Activated CD4-positive, alpha-beta memory T cell treated with anti-CD3 and anti-CD28 coated beads for 36 hours (primary cell): ENCODE measurements at regions not wholly inside any gene's neighbourhood (a gene's known extent, or its start where the extent isn't known, plus 50 kb on each side); places are given as distances from the start of the nearest gene placed in this dataset.

ENCODE experiments used
- CTCF ChIA-PET: fragments of 350-600 bp; sonication (Branson Sonifier 250); formaldehyde crosslinking; loops from one replicate; lab custom pipeline; 2021; ENCODE audit warnings: antibody characterized with exemption, inconsistent platforms; lab: Charles Lee
- POLR2A ChIA-PET: fragments of 350-600 bp; sonication (Branson Sonifier 250); formaldehyde crosslinking; loops from one replicate; lab custom pipeline; 2021; ENCODE audit warnings: antibody characterized with exemption; lab: Charles Lee
- DNase-seq: peaks from one replicate; pipeline ENCODE4 v3.0.0-alpha.2; 2020
- H3K27ac Mint-ChIP-seq: one replicate; pipeline ENCODE4 v1.8.0; 2021; ENCODE audit warnings: mixed read lengths
- H3K27me3 Mint-ChIP-seq: one replicate; pipeline ENCODE4 v1.8.0; 2021; ENCODE audit warnings: mixed read lengths
- H3K36me3 Mint-ChIP-seq: one replicate; pipeline ENCODE4 v1.8.0; 2021; ENCODE audit warnings: mixed read lengths
- H3K4me1 Mint-ChIP-seq: one replicate; pipeline ENCODE4 v1.8.0; 2021; ENCODE audit warnings: low read depth, mixed read lengths
- H3K4me3 Mint-ChIP-seq: one replicate; pipeline ENCODE4 v1.8.0; 2021; ENCODE audit warnings: mild to moderate bottlenecking, mixed read lengths
- H3K9me3 Mint-ChIP-seq: one replicate; pipeline ENCODE4 v1.8.0; 2021; ENCODE audit warnings: mixed read lengths
- intact Hi-C: fragments of 100-400 bp; cut with micrococcal nuclease; formaldehyde crosslinking; loops from one replicate; pipeline ENCODE4 v1.15.1; 2023

- no peak overlapping the region for H3K27ac Mint-ChIP-seq
- ChIA-PET POLR2A (interaction anchor here (0.6 kb wide), 1 partner anchor 57 kb away, joined by 4 read pairs; no protein-coding TSS in a partner anchor), CTCF (interaction anchor here (1.0 to 9.1 kb wide), 4 partner anchors 24 to 301 kb away, joined by 3 to 145 read pairs (median 52); no protein-coding TSS in a partner anchor)
- DNase-seq: no peak
- intact Hi-C loops: loop anchor here (5.0 kb wide), 1 partner anchor 299 kb away; no protein-coding TSS in a partner anchor
- peaks cover 2% of the 10 kb centered on the region for H3K9me3 Mint-ChIP-seq
- H3K4me1 Mint-ChIP-seq: no peaks in the 10 kb centered on the region
- no peaks in the 10 kb centered on the region for H3K36me3 Mint-ChIP-seq
- no peak overlapping the region for H3K4me3 Mint-ChIP-seq
- peaks cover 4% of the 10 kb centered on the region for H3K27me3 Mint-ChIP-seq
Measured at GRCh38 chr4:53932796-53933610, 131.4 kb downstream of the CHIC2 start.

GRCh38 chr4:53931461-53931961 lies 132.9 kb downstream of the CHIC2 start:
- Mint-ChIP-seq H3K9me3 (peaks cover 2% of the 10 kb centered on the region), H3K27me3 (peaks cover 4% of the 10 kb centered on the region), H3K4me3 (no peak overlapping the region), H3K36me3 (no peaks in the 10 kb centered on the region), H3K27ac (no peak overlapping the region), H3K4me1 (no peaks in the 10 kb centered on the region)
- CTCF ChIA-PET: interaction anchor here (0.6 to 9.1 kb wide), 9 partner anchors 11 to 856 kb away, joined by 3 to 145 read pairs (median 7); no protein-coding TSS in a partner anchor
- intact Hi-C loops: loop anchor here (5.0 kb wide), 1 partner anchor 301 kb away; no protein-coding TSS in a partner anchor
- POLR2A ChIA-PET: no interaction called here
- DNase-seq: no peak

GRCh38 chr4:53929955-53930798 lies 134.2 kb downstream of the CHIC2 start:
- Mint-ChIP-seq H3K27ac (no peak overlapping the region), H3K4me3 (no peak overlapping the region), H3K9me3 (peaks cover 2% of the 10 kb centered on the region), H3K4me1 (no peaks in the 10 kb centered on the region), H3K36me3 (no peaks in the 10 kb centered on the region), H3K27me3 (peaks cover 4% of the 10 kb centered on the region)
- peak; percentile 68 for DNase-seq
- intact Hi-C loops: loop anchor here (1.0 to 5.0 kb wide), 4 partner anchors 22 to 302 kb away; no protein-coding TSS in a partner anchor
- ChIA-PET POLR2A (no interaction called here), CTCF (interaction anchor here (0.6 to 9.1 kb wide), 21 partner anchors 8 to 731 kb away, joined by 3 to 145 read pairs (median 5); no protein-coding TSS in a partner anchor)

GRCh38 chr4:53929311-53929710 lies 135.1 kb downstream of the CHIC2 start:
- Mint-ChIP-seq H3K27me3 (peaks cover 4% of the 10 kb centered on the region), H3K9me3 (peaks cover 2% of the 10 kb centered on the region), H3K4me1 (no peaks in the 10 kb centered on the region), H3K27ac (no peak overlapping the region), H3K4me3 (no peak overlapping the region), H3K36me3 (no peaks in the 10 kb centered on the region)
- CTCF ChIA-PET: interaction anchor here (0.7 to 9.1 kb wide), 18 partner anchors 8 to 730 kb away, joined by 3 to 145 read pairs (median 6); no protein-coding TSS in a partner anchor
- POLR2A ChIA-PET: no interaction called here
- intact Hi-C loops: no loop called here
- no peak for DNase-seq

- DNase-seq: no peak
- Mint-ChIP-seq H3K27me3 (peaks cover 4% of the 10 kb centered on the region), H3K27ac (no peak overlapping the region), H3K4me3 (no peak overlapping the region), H3K36me3 (no peaks in the 10 kb centered on the region), H3K4me1 (no peaks in the 10 kb centered on the region), H3K9me3 (no peaks in the 10 kb centered on the region)
- intact Hi-C loops: no loop called here
- ChIA-PET CTCF (interaction anchor here (1.0 to 9.1 kb wide), 4 partner anchors 14 to 306 kb away, joined by 5 to 145 read pairs (median 66); no protein-coding TSS in a partner anchor), POLR2A (no interaction called here)
Measured at GRCh38 chr4:53928825-53929224, 135.6 kb downstream of the CHIC2 start.

GRCh38 chr4:53925050-53925605 lies 139.3 kb downstream of the CHIC2 start:
- Mint-ChIP-seq H3K4me1 (peaks cover 6% of the 10 kb centered on the region), H3K27me3 (peaks cover 2% of the 10 kb centered on the region), H3K36me3 (no peaks in the 10 kb centered on the region), H3K9me3 (no peaks in the 10 kb centered on the region), H3K4me3 (no peak overlapping the region), H3K27ac (no peak overlapping the region)
- DNase-seq: no peak
- CTCF ChIA-PET: interaction anchor here (1.2 to 9.1 kb wide), 3 partner anchors 17 to 309 kb away, joined by 4 to 145 read pairs (median 5); no protein-coding TSS in a partner anchor
- intact Hi-C loops: no loop called here
- POLR2A ChIA-PET: no interaction called here

GRCh38 chr4:53924333-53925049 lies 139.9 kb downstream of the CHIC2 start:
- Mint-ChIP-seq H3K4me3 (no peak overlapping the region), H3K9me3 (no peaks in the 10 kb centered on the region), H3K27ac (no peak overlapping the region), H3K36me3 (no peaks in the 10 kb centered on the region), H3K4me1 (peaks cover 6% of the 10 kb centered on the region), H3K27me3 (peaks cover 4% of the 10 kb centered on the region)
- CTCF ChIA-PET: no interaction called here
- DNase-seq: no peak
- intact Hi-C loops: no loop called here
- POLR2A ChIA-PET: no interaction called here

GRCh38 chr4:53923921-53924320 lies 140.5 kb downstream of the CHIC2 start:
- peaks cover 5% of the 10 kb centered on the region for H3K27me3 Mint-ChIP-seq
- no peak overlapping the region for H3K4me3 Mint-ChIP-seq
- POLR2A ChIA-PET: no interaction called here
- H3K36me3 Mint-ChIP-seq: no peaks in the 10 kb centered on the region
- CTCF ChIA-PET: no interaction called here
- peaks cover 6% of the 10 kb centered on the region for H3K4me1 Mint-ChIP-seq
- no peak for DNase-seq
- H3K27ac Mint-ChIP-seq: no peak overlapping the region
- intact Hi-C loops: no loop called here
- H3K9me3 Mint-ChIP-seq: no peaks in the 10 kb centered on the region

GRCh38 chr4:53921856-53922255 lies 142.5 kb downstream of the CHIC2 start:
- intact Hi-C loops: no loop called here
- ChIA-PET CTCF (interaction anchor here (1.0 to 3.9 kb wide), 5 partner anchors 8 to 312 kb away, joined by 3 to 23 read pairs (median 4); no protein-coding TSS in a partner anchor), POLR2A (no interaction called here)
- H3K4me3 Mint-ChIP-seq: no peak overlapping the region
- DNase-seq: no peak
- no peak overlapping the region for H3K27ac Mint-ChIP-seq
- H3K9me3 Mint-ChIP-seq: no peaks in the 10 kb centered on the region
- peaks cover 7% of the 10 kb centered on the region for H3K4me1 Mint-ChIP-seq
- no peaks in the 10 kb centered on the region for H3K36me3 Mint-ChIP-seq
- peaks cover 12% of the 10 kb centered on the region for H3K27me3 Mint-ChIP-seq

- peaks cover 12% of the 10 kb centered on the region for H3K27me3 Mint-ChIP-seq
- no peak overlapping the region for H3K27ac Mint-ChIP-seq
- intact Hi-C loops: no loop called here
- no peak overlapping the region for H3K4me3 Mint-ChIP-seq
- no peaks in the 10 kb centered on the region for H3K36me3 Mint-ChIP-seq
- no peaks in the 10 kb centered on the region for H3K9me3 Mint-ChIP-seq
- ChIA-PET CTCF (interaction anchor here (0.9 to 3.9 kb wide), 6 partner anchors 9 to 313 kb away, joined by 3 to 23 read pairs (median 4); no protein-coding TSS in a partner anchor), POLR2A (no interaction called here)
- H3K4me1 Mint-ChIP-seq: peaks cover 7% of the 10 kb centered on the region
- no peak for DNase-seq
Measured at GRCh38 chr4:53920883-53921282, 143.5 kb downstream of the CHIC2 start.

GRCh38 chr4:53920116-53920515 lies 144.3 kb downstream of the CHIC2 start:
- Mint-ChIP-seq H3K27me3 (peaks cover 12% of the 10 kb centered on the region), H3K36me3 (no peaks in the 10 kb centered on the region), H3K27ac (no peak overlapping the region), H3K4me3 (no peak overlapping the region), H3K4me1 (peaks cover 7% of the 10 kb centered on the region), H3K9me3 (no peaks in the 10 kb centered on the region)
- peak; percentile 20 for DNase-seq
- ChIA-PET CTCF (interaction anchor here (0.9 to 3.9 kb wide), 6 partner anchors 10 to 313 kb away, joined by 3 to 23 read pairs (median 4); no protein-coding TSS in a partner anchor), POLR2A (interaction anchor here (0.6 to 0.7 kb wide), 2 partner anchors 143 to 698 kb away, joined by 3 read pairs; no protein-coding TSS in a partner anchor)
- intact Hi-C loops: no loop called here
